Amygdala (tissue), 56 donors: ENCODE measurements at regions not wholly inside any gene's neighbourhood (a gene's known extent, or its start where the extent isn't known, plus 50 kb on each side); places are given as distances from the start of the nearest gene placed in this dataset.
A peak's percentile ranks its signal among the peaks of the same experiment; 100 is the strongest.

Experiments used
- DNase-seq, 56 donors: peaks; one replicate each; lab custom pipeline; 2025; lab: John Stamatoyannopoulos, UW

DNA sequence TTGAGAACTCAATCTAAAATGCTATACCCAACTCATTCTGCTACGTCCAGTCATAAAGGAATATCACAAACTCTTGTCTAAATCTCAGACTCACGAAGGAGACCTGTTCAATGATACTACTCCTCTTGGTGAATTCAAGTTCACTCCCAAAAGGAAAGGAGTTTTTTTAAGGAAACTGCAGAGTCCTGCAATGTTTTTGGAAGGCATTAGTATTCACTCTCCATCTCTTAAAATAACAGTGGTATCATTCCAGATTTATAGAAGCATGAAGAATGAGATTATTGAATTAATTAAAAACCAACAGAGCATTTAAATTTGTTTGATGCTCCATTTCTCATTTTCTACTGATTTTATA lies 73.4 kb downstream of the FOXD1 start:
- no peak for DNase-seq

DNA sequence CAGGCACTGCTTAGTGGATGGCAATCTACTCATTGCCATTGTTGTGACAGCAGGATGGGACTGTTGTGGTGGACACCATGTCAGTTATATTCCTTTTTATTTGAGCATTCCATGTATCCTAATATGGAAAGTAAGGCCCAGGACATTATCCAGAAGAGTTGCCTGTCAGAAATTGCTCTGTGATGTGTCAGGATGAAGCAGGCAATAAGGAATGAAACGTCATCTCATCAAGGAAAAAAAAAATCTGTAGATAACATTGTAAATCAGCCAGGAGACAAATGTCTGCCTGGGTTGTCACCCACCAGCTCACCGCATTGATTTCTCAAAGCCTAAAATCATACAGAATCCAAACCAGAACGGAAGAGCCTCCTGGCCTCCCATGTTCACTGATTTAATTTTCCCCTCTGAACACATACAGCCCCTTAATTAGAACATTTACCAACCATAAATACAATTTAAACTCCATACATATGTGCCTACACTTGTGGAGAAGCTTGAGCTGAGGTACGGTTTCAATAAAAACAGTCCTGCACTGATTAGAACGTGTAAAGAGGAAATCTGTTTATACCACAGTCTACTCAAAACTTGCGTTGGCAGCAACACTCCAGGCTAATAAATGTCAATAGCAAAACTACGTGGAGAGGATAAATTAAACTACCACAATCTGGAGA lies 73.9 kb downstream of the FOXD1 start:
- DNase-seq: no peak

DNA sequence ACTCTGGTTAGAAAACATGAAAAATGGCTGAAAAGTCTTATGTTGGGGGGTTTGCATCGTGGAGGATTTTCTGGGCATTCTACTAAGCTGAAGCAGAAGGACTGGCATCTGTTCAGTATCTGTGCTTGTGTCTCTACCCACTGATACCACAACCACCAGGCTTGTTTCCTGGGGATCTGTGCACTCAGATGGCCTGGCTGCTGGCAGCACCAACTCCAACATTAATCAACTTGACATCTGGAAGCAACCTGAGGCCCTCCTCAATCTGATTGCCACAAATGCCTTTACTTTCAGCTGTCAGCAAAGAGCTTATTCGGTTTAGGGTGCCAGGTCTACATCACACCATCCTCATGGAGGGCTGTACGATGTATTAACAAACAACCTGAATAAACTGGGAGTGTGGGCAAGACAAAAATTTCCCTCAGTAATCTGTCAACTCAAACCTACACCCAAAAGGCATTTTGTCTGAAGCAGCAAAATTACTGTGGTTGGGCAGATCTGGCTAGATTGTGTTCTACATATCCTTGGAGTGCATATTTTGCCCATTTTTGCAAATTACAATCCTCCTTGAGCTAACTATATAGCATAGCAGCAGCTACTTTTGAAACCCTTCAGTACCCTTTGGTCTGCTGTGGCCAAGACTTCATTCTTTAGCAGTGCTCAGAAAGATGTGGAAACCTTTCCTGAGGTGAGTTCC lies 74.6 kb downstream of the FOXD1 start:
- no peak for DNase-seq

DNA sequence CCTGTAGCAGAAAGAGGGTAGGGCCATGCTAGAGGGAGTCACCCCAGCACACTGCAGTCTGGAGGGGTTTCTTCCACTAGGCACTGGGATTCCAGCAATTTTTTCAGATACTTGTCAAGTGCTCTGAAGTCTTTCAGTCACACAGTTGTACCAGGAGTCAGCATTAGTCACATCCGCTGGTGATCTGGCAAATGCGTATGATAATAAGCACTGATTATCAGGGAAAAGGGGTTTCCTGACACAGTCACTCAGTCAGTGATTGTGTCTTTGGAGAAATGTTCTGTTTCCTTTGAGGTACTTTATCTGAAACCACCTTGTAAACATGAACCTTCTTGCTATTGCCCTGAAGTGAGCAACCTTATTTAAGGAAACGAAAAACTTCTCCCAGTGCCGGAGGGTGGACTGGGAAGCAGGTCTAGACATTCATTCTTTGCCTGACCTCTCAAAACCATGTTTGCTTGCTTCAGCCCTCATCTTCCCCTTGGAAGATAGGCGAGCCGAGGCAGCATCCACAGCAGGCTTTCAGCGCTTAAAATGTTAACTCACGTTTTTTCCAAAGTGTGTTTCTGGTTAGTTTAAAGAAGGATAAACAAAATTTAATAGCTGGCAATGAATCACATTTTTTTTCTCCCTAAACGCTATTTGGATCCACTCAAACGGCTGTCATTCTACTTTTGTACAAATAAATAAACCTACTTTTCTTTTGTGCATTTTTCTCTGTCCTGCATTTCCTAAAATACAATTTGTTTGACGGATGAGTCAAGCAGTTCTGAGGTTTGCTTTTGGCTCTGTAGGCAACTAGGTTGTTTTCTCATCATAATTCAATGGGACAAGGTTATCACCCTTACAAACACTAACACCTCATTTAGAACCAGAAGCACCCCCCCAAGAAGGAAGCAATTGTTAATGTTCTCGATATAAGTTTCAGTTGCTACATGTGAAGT lies 77.7 kb downstream of the FOXD1 start:
- DNase-seq: no peak

DNA sequence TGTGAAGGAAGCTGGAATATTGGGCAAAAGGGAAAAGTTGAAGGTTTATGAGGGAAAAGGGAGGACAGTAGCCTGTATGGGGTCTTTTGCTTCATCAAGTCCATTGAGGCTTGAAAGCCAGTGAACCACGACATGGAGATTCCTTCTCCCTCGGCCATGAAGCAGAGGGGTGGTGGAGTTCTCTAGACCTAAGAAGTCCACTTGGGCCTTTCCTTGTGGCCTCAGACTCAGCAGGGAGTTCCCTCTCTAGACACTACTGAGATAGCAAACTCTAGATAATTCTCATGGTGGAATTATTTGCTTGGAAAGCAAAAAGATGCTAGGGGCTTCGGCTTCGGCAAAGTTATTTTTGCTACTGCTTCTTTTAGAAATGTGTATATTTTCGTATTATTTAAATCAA lies 78.5 kb downstream of the FOXD1 start:
- no peak for DNase-seq

DNA sequence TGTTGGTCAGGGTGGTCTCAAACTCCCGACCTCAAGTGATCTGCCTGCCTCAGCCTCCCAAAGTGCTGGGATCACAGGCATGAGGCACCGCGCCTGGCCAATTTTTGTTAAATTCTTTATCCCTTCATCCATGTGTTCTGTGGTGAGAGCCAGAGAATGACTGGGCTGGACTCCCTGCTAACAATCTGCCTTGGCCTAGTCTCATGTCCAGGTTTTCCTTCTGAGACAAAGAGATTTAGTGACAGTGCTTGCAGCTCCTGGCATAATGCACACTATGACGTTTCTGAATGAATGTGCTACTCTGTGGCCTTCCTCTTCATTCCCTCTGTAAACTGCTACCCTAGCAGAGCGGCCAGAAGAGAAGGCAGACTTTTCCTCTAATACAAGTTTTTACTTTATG lies 79.3 kb downstream of the FOXD1 start:
- no peak for DNase-seq

DNA sequence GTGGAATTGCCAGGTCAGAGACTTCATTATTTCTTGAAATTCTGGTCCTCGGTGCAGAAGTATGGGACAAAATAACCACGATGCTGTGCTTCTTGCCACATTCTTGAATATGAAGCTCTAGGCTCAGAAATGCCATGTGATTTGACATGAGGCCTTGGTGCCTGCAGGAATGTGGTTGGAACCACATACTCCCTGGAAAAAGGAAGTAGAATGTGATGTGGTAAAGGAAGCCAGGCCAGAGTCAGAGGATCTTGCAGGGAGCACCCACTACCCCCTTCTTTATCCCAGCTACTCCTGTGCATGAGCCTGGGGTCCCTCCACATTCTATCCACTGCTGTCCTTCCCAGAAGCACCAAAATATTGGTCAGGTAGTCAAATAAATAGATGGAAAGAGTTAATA lies 80.9 kb downstream of the FOXD1 start:
- no peak for DNase-seq

DNA sequence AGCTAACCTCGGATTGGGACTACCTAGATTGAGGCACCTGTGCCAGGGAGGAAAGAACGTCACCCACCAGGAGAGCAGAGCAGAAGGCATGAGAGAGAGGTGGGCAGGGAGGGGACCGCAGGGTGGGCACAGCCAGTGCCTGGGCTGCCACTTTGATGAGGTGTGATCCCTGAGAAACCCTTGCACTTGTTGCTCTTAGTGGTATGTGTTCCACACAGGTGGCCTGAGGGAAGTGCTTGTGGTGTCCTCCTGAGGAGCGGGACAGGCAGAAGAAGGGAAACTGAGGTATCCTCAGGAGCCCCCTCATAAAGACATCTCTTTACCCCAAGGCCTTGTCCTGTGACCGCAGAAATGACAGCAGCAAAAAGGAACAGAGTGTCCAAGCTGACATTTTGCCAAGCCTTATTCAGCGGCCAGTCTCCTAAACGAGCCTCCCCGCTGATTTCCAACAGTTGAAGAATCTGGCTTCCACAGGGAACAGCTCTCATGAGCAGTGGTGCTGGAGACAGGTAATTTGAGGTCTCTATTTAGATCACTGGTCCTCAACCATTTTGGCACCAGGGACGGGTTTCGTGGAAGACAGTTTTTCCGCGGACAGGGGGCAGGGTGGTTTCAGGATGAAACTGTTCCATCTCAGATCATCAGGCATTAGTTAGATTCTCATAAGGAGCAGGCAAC lies 82.4 kb downstream of the FOXD1 start:
- DNase-seq: no peak

DNA sequence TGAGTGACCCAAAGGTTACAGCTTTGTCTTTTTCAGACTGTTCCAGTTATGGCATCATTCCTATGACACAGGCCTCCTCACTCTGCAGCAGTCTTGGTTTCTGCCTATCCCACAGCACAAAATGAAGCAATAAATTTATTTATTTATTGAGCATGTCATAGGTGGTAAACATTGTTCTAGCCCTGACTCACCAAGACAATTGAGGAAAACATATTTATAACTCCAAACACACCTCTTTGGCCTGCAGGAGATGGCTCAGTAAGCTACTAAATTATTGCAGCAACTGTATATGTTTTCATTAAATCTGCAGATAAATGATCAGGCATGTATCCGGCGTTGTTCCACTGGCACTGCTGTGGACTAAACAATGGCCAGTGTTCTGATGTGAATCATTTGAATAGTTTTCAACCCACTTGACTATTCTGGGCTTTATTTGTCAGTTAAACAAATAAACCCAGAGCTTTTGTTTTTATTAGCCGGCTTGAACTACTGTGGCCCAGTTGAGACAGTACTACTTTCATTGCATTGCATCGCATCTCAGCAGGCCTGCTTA lies 83.2 kb downstream of the FOXD1 start:
- DNase-seq: peak in 6 of 56 donors; percentile 1 to 34 (median 16)

DNA sequence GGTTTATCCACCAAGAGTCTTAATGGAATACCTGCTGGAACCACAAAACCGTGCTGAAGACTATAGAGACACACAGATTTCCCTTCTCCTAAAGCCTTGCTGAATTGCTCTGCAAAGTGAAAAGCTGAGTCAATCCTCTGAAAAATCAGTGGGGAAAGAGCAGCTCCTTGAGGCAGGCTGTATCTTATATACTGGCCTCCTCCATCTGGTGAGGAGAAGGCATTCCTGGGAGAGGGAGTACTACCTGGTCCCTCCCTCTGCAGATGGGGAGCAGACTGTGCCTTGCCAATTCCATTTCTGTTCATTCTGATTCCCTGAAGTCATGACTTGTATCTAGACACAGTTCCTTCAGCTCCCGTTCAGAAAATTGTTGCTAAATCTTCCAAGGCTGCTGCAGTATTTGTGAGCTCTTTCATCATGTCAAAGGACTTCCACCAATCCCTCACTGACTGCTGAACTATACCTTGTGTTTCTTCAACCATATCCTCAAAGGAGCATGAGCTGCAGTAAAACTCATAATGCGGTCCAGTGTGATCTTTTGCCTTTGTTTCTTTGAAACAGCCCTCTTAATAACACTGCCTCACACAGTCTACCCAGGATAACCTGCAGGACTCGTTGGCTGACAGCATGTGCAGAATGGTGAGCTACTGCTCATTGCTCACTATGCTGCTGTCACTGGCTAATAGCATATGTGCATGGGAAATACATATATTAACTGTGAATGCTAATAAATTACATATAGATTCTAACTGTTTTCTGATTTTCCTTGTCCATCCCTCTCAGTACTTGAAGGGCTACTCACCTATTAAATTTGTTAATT lies 84.5 kb downstream of the FOXD1 start:
- DNase-seq: no peak

DNA sequence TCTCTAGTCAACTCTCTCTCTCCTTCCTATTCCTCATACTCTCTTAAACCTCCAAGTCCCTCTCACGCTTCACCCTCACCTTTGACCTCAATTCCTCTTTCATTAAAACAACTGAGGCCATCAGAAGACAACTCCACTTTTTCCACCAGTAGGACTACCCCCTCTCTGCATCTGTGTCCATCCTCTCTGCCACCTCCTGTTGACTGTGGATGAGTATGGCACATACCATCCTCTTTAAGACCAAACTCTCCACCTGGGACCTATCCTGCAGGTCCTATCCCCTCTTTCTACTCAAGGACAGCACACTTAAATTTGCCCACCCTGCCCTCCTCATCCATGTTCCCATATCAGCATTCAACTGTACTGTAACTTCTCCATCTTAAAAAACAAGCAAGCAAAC lies 89.2 kb downstream of the FOXD1 start:
- DNase-seq: no peak

DNA sequence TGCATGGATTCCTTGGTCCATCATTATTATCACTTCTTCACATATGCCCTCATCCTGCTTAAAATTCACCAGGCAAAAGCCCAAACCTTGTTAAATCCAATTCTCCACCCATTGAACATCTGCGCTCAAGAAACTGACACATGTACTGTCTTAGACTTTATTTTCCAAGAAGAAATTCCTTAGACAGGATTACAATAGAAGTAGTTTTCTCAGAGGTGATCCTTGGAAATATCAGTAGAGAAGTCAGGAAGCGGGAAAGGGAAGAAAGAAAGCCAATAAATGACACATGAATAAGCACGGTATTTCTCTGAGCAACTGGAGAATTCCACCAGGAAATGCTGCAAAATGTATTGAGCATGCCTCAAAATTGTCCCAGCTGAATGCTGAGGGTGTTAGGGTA lies 90.2 kb downstream of the FOXD1 start:
- DNase-seq: no peak

DNA sequence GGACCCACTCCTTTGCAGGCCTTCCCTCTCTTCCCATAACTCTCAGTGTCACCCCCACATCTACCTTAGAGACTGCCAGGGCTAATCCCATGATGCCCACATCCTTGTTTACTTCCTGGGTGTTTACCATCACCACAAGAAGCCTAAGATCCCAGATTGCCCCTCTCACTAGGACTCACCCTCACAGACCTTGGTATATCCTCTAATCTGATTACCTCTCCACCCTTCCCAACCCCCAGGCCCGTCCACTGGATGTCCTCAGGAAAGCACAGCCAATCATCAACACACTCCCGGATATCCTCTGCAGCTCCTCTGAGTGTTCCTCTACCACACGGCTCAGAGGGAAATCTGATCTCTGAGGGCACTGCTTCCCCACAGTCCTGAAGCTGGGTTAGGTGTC lies 91.0 kb downstream of the FOXD1 start:
- DNase-seq: no peak

DNA sequence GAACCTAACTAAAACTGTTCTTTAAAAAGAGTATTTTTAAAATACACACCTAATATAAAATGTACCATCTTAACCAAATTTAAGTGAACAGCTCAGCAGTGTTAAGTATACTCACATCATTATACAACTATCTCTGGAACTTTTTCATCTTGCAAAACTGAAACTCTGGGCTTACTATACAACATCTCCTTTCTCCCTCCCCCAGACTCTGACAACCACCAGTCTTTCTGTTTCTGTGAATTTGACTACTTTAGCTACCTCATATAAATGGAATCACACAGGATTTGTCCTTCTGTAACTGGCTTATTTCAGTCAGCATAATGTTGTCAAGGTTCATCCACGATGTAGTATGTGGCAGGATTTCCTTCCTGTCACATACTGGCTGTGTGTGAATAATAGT lies 93.5 kb downstream of the FOXD1 start:
- DNase-seq: no peak

DNA sequence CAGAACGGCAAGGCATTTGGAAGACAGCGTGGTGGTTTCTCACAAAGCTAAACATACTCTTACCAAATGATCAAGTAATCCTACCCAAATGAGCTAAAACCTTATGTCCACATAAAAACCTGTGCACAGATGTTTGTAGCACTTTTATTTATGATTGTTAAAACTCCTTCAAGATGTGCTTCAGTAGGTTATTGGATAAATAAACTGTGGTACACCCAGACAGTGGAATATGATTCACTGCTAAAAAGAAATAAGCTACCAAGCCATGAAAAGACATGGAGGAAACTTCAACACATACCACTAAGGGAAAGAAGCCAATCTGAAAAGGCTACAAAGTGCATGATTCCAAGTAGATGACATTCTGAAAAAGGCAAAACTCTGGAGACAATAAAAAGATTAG lies 94.2 kb downstream of the FOXD1 start:
- DNase-seq: no peak

DNA sequence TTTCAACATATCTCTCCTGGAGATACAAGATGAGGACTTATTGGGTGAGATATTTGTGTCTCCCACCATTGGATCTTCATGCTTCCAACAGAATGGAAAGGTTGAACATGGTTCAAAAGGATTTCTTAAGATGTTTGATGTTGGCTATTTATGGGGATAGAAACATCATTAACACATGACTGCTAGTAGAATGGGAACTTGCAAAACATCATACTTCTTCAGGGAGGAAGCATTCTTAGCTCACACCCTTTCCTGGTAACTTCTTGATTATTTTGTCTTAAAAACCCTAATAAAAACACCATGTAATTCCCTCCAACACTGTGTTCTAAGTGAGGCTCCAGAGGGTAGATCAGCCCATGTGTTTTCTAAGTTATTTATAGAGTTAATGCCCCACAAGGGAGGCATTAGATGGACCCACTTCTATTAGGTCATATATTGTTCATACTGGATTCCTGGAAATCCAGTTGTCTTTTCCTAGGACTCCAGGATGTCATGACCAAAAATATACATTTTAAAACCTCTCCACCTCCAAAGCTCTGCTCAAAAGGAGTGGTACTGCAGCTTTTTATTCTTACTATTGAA lies 95.8 kb downstream of the FOXD1 start:
- DNase-seq: no peak

DNA sequence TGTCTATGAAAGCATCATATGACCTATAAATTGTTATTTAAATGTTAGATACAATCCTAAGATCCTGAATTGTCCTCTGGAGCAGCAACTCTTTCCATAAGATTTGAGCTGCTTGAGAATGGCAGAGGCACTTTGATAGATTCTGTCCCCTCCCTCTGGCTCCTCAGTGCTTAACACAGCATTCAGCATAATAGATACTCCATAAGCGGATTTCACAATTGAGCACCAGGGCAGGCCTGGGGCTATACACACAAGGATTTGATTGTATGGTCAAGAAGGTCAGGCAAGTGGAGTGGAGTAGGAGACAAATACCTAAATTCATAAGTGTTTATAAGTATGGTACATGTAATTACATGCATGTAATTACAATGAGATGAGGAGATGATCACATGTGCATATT lies 96.3 kb downstream of the FOXD1 start:
- DNase-seq: no peak

DNA sequence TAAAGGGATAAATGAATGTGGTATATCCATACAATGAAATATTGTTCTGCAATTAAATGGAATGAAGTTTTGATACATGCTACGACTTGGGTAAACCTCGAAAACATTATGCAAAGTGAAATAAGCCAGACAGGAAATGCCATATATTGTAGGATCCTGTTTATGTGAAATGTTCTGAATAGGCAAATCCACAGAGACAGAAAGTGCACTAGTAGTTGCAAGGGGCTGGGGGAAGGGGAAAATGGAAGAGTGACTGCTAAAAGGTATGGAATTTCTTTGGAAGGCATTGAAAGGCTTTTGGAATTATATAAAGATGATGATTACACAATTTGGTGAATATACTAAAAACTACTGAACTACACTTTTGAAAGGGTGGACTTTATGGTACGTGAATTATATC lies 97.0 kb downstream of the FOXD1 start:
- no peak for DNase-seq

DNA sequence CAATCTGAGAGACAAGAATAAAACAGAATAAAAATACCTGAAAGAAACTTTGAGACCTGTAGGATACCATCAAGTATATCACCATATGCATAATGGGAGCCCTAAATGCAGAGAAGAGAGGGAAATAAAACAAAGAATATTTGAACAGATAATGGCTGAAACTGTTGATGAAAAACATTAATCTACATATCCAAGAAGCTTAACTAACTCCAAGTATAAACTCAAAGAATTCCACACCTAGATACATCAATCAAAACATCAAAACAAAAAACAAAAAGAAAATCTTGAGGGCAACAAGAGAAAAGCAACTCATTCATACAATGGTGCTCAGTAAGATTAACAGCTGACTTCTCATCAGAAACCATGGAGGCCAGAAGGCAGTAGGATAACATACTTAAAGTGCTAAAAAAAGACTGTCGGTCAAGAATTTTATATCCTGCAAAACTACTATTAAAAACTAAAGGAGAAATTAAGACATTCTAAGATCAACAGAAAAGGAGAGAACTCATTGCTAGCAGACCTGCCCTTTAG lies 101.6 kb downstream of the FOXD1 start:
- no peak for DNase-seq
